ENCODE measurements at regions not wholly inside any gene's neighbourhood (a gene's known extent, or its start where the extent isn't known, plus 50 kb on each side); places are given as distances from the start of the nearest gene placed in this dataset.

- TF ChIP-seq CTCF (IDR thresholded peaks at IDR 0.05) = no peak
Measured at GRCh38 chr4:177220376-177220775, 89.3 kb upstream of the NEIL3 start.

- TF ChIP-seq CTCF (IDR thresholded peaks at IDR 0.05) = no peak
Measured at GRCh38 chr4:177222781-177223180, 86.9 kb upstream of the NEIL3 start.

GRCh38 chr4:177225605-177226004 is 84.1 kb upstream of the NEIL3 start:
- no peak for TF ChIP-seq CTCF (IDR thresholded peaks at IDR 0.05)

- TF ChIP-seq CTCF (IDR thresholded peaks at IDR 0.05) = no peak
Measured at GRCh38 chr4:177227636-177228035, 82.0 kb upstream of the NEIL3 start.

- TF ChIP-seq CTCF (IDR thresholded peaks at IDR 0.05) = no peak
Measured at GRCh38 chr4:177228599-177228998, 81.1 kb upstream of the NEIL3 start.

DNA sequence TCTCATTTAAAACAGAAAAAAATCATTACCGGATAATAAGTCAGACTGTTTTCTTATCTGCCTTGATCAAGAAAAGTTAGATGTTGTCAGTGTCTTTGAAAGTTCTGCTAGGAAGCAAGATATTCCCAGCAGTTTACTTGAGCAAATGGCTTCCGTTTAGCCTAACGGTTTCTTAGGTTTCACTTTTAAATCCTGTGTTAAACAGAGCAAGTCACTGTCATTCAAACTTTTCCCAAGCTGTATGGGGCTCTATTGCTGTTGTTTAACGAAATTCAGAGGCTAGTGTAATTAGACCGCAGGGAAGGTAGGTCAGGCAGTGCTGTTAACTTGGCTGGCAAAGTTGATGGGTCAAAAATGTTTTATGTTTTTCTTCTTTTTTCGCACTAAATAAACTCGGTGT is 80.3 kb upstream of the NEIL3 start:
- no peak for TF ChIP-seq CTCF (IDR thresholded peaks at IDR 0.05)

- TF ChIP-seq CTCF (IDR thresholded peaks at IDR 0.05) = no peak
Measured at GRCh38 chr4:177232473-177232872, 77.2 kb upstream of the NEIL3 start.

GRCh38 chr4:177235026-177235425 is 74.6 kb upstream of the NEIL3 start:
- no peak for TF ChIP-seq CTCF (IDR thresholded peaks at IDR 0.05)

All from LNCAP (cell line).